GM18951 (cell line): ENCODE measurements at regions not wholly inside any gene's neighbourhood (a gene's known extent, or its start where the extent isn't known, plus 50 kb on each side); places are given as distances from the start of the nearest gene placed in this dataset.
"Not testable (repeated sequence)": the region's sequence is repeated elsewhere in the genome, so short reads cannot be mapped to it uniquely, and the experiment has no call there.

Source experiments
- POLR2A ChIP-seq: IDR thresholded peaks from 4 replicates; pipeline ENCODE4 v1.6.1; 2011; ENCODE audit warnings: mild to moderate bottlenecking; ENCODE audit not compliant: insufficient read length, insufficient read depth; ENCODE audit errors: extremely low read depth
- in situ Hi-C: fragments of 300-500 bp; cut with MboI; formaldehyde crosslinking; loops from one replicate; pipeline ENCODE4 v1.12.0; 2022; ENCODE audit warnings: low sequenced_read_pairs, mixed read lengths, inconsistent platforms; ENCODE audit not compliant: unreplicated experiment

GRCh38 chr6:169101036-169101805, 152.4 kb downstream of the THBS2 start:
- in situ Hi-C loops, result no loop called here
- no peak for TF ChIP-seq POLR2A

DNA sequence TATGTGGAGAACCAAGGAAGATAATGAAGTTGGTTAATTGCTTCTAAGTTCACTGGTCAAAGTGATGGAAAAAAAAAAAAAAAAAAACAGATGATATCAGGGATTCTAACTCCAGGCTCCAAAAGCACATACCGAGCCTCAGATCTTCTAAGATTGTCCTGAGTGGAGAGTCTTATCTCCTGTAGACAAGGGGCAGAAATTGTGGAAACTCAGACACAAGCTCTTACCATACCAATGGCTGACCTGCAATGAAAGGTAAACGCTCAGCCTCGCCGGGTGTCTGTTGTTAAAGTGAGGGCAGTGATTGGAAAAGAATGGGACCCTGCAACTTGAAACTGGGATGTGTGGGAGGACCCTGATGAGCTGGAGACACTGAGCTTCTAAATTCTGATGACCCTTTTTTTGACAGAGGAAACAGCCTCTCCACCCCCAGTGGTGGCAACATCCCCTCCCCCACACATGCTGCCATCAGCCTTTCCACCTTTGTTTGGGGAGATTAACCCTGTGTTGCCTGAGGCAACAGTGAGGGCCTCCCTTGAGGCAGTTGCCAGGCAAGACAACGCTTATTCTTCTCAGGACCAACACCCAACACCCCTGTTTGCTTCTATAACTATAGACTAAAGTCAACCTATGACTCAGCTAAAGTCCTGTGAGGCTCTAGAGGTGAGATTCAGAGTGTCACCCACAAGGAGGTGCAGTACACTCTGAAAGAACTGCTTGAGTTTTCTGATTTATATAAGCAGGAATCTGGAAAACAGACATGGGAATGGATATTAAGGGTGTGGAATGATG, 154.0 kb downstream of the THBS2 start:
- no peak for TF ChIP-seq POLR2A
- in situ Hi-C loops, result no loop called here

DNA sequence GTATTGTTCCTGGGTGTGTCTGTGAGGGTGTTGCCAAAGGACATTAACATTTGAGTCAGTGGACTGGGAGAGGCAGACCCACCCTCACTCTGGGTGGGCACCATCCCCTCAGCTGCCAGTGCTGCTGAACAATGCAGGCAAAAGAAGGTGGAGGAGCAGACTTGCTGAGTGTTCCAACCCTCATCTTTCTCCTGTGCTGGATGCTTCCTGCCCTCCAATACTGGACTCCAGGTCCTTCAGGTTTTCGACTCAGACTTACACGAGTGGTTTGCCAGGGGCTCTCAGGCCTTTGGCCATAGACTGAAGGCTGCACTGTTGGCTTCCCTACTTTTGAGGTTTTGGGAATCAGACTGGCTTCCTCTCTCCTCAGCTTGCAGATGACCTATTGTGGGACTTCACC, 155.0 kb downstream of the THBS2 start:
- in situ Hi-C loops, result not testable (repeated sequence)

DNA sequence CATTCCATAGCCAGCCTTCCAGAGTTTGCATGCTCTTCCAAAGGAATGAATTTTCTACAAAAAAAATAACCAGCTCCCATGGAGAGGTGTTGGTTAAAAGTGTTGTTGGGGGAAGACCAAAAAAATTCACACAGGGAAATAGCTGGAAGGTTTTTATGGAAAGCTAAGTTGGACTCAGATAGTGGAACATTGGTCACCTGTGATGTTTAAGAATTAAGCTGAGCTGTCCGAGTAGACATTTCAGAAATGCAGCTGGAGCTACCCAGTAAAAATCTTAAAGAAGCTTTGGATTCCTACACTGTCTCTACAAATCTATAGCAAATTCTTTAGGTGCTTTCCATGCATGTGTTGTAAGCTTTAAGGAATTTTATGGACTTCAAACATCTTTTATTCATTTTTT, 155.5 kb downstream of the THBS2 start:
- TF ChIP-seq POLR2A, result no peak
- in situ Hi-C loops, result no loop called here

- in situ Hi-C loops, result no loop called here
- no peak for TF ChIP-seq POLR2A
Measured at GRCh38 chr6:169097381-169097959, 156.2 kb downstream of the THBS2 start.

- TF ChIP-seq POLR2A, result no peak
- in situ Hi-C loops, result no loop called here
Measured at GRCh38 chr6:169096388-169096787, 157.3 kb downstream of the THBS2 start.

DNA sequence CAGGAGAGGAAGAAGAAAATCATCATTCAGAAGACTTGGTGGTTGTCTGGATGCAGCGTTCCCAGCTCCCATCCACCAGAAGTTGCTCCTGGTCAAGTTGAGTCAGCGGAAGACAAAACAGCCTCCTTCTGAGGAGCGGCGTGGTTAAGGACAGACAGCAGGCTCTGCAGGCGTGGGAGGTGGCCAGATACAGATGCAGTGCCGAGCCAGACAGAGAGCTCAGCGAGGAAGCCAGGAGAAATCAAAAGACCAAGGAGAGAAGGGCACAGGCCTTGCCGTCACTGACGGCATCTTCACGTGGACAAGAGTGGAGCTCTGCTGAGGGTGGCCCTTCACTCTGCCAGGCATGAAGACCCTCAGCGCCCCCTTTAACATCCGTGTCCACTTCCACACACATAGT, 158.5 kb downstream of the THBS2 start:
- in situ Hi-C loops, result no loop called here
- no peak for TF ChIP-seq POLR2A

DNA sequence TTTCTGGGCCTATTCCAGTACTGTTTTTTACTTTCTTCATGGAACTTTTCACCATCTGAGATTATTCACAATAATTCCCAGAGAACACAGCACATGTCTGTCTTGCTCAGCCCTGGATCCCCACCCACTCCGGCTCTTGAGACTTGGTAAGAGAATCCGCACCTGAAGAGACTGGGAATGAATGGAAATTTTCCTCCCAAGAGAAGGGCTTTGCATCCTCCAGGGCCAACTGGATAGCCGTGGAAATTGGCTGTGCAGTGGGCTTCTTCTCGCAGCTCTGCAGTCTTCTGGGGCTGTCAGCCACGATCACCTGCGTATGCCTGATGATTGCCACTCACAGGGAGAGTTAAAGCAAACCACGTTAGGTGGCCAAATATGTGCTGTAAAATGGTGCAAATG, 159.1 kb downstream of the THBS2 start:
- TF ChIP-seq POLR2A, result no peak
- in situ Hi-C loops, result no loop called here

DNA sequence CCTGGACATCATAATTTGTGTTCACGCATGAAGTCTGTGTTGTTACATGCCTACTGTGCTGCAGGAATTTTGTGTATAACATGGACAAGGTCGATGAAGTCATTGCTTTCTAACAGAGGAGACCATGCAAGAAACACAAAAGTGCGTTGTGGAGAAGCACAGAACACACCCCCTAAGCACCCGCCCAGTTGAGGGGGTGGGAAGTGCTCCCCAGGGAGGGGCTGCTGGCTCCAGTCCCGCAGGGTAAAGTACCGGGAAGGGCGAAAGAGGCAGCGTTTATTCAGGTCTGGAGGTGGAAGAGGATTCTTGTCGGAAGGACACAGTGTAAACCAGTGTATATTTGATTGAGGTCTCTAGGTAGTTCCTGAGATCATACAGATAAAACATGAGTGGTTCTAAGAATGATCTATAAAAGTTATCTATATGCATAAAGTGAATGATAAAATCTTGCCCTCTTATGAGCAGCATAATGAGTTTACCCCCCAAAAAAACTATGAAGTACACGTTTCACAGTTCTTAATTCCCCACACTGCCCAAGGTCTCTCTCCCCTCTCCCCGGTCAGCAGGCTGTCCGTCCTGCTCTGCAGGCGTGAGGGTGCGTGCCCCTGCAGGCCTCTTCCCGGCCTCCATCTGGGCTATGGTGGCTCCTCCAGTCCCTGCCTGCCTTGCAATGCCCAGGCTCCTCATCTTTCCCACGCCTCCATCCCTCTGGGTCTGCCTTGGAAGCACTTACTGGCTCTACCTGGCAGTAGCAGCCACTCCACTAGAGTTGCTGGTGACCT, 159.7 kb downstream of the THBS2 start:
- no peak for TF ChIP-seq POLR2A
- in situ Hi-C loops, result no loop called here

DNA sequence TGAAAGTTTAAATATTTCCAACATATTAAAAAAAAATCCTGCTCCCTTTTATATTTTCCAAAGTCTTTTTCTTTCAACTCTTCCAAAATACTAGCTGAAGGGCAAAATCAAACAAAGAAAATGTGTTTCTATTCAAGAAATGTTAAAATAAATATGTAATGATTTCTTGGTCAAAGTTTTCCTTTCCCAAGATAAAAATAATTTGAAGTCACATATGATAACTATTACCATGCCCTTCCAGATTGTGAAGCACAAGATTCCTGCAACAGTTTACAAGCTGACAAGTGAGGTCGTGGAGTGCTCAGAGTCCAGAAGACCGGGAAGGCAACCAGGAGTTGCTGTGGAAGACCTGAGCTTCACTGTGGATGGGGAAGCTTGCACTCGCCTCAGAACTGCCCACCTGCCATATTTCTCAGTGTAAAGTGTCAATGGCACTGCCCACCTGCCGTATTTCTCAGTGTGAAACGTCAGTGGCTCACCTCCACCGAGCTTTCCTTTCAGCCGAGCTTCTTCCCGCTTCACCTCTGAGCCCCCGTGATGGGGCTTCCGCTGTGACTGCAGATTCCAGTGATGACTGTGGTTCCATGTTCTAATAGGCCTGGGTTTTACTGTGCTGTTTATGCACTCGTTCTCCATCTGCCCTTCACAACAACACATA, 160.5 kb downstream of the THBS2 start:
- in situ Hi-C loops, result no loop called here
- no peak for TF ChIP-seq POLR2A

DNA sequence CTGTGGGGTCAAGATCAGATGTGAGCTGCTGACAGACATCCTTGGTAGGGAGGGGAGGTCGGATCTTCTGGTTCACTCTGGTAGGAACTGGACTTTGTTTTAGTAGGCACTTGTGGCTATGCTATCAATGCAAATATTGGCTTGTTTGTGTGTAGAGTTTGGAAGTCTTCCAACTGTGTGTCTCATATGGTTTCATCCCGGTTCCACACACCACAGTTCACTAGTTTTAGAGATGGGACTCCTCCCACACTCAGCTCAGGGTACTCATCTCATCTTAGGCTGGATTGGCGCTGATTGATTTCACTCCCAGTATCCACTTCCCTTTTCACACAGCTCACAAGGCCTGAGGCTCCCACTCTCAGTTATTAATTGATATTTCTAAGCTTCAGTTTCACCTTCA, 161.3 kb downstream of the THBS2 start:
- in situ Hi-C loops, result no loop called here

DNA sequence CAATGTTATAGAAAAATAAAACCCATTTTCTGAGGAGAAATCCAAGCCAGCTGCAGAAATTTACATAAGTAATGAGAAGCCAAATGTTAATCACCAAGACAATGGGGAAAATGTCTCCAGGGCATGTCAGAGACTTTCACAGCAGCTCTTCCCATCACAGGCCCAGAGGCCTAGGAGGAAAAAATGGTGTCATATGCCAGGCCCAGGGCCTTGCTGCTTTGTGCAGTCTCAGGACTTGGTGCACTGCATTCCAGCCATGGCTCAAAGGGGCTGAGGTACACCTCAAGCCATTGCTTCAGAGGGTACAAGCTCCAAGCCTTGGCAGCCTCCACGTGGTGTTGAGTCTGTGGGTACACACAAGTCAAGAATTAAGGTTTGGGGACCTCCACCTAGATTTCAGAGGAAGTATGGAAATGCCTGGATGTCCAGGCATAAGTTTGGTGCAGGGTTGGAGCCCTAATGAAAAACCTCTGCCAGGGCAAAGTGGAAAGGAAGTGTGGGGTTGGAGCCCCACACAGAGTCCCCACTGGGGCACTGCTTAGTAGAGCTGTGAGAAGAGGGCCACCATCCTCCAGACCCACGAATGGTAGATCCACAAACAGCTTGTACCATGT, 163.0 kb downstream of the THBS2 start:
- in situ Hi-C loops, result not testable (repeated sequence)

More for the DNA sequence above, 161.3 kb downstream of the THBS2 start:
- TF ChIP-seq POLR2A, result no peak
